WI38 (cell line): ENCODE measurements at regions not wholly inside any gene's neighbourhood (a gene's known extent, or its start where the extent isn't known, plus 50 kb on each side); places are given as distances from the start of the nearest gene placed in this dataset.
"Not testable (repeated sequence)": the region's sequence is repeated elsewhere in the genome, so short reads cannot be mapped to it uniquely, and the experiment has no call there.

Experiments
- H3K4me3 ChIP-seq: 2 replicates; pipeline ENCODE4 v1.5.1; 2011; ENCODE audit warnings: low read depth, mild to moderate bottlenecking, control low read depth, low read length
- CTCF ChIP-seq: IDR thresholded peaks from 2 replicates; pipeline ENCODE4 v1.5.1; 2012; ENCODE audit warnings: low read depth, mild to moderate bottlenecking, control low read depth, low read length

- H3K4me3 ChIP-seq: no peak overlapping the region
- TF ChIP-seq CTCF: no peak
Measured at GRCh38 chr16:10324210-10324609, 61.7 kb upstream of the ATF7IP2 start.

- TF ChIP-seq CTCF: no peak
- no peak overlapping the region for H3K4me3 ChIP-seq
Measured at GRCh38 chr16:10325783-10326543, 59.9 kb upstream of the ATF7IP2 start.

GRCh38 chr16:10326647-10327046 is 59.2 kb upstream of the ATF7IP2 start:
- no peak for TF ChIP-seq CTCF
- H3K4me3 ChIP-seq: no peak overlapping the region

GRCh38 chr16:10328291-10328690 is 57.6 kb upstream of the ATF7IP2 start:
- not testable (repeated sequence) for H3K4me3 ChIP-seq

- H3K4me3 ChIP-seq: no peak overlapping the region
- TF ChIP-seq CTCF: no peak
Measured at GRCh38 chr16:10332241-10332640, 53.6 kb upstream of the ATF7IP2 start.

- no peak overlapping the region for H3K4me3 ChIP-seq
- no peak for TF ChIP-seq CTCF
Measured at GRCh38 chr16:10332775-10333174, 53.1 kb upstream of the ATF7IP2 start.

- no peak for TF ChIP-seq CTCF
- H3K4me3 ChIP-seq: no peak overlapping the region
Measured at GRCh38 chr16:10333321-10334032, 52.4 kb upstream of the ATF7IP2 start.
